ENCODE measurements at regions not wholly inside any gene's neighbourhood (a gene's known extent, or its start where the extent isn't known, plus 50 kb on each side); places are given as distances from the start of the nearest gene placed in this dataset.
A peak's percentile ranks its signal among the peaks of the same experiment; 100 is the strongest.

DNA sequence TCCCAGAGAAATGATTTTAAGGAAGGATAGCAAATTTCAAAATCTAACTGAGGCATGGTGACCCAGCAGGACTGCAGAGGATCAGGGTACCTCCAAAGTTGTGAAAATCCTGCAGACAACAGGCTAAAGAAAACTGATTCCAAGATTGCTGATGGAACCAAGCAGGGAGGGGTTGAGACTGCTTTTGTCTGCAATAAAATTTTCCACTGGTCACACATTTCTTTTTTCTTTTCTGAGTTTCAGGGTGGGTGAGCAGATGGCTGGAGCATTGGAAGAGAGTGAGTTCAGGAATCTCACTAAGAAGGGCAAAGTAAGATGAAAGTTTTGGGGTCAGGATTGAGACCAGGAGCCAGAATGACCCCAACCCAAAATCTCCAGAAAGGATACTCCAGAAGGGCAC is 321.0 kb downstream of the TNS1 start:
- Mint-ChIP-seq H3K4me1 (peaks cover 4% of the 10 kb centered on the region), H3K36me3 (ENCODE audit: low read depth) (no peaks in the 10 kb centered on the region), H3K27me3 (ENCODE audit: insufficient read depth, low read depth, poor library complexity) (peaks cover 7% of the 10 kb centered on the region), H3K4me3 (no peak overlapping the region), H3K27ac (no peak overlapping the region), H3K9me3 (no peaks in the 10 kb centered on the region)
- Histone ChIP-seq H3F3A (replicated peaks; ENCODE audit: low read depth) (no peaks in the 10 kb centered on the region), H3K36me3 (ENCODE audit: insufficient read depth) (no peaks in the 10 kb centered on the region), H4K20me1 (replicated peaks; ENCODE audit: insufficient read depth) (no peaks in the 10 kb centered on the region), H3K27me3 (ENCODE audit: insufficient read depth) (peaks cover 10% of the 10 kb centered on the region), H3K27ac (ENCODE audit: low read depth) (no peak overlapping the region), H2AFZ (no peak overlapping the region), H3K79me2 (replicated peaks; ENCODE audit: insufficient read depth) (no peaks in the 10 kb centered on the region), H3K9me2 (ENCODE audit: insufficient read depth) (0 out of 2 replicates have a peak, but pooled peaks cover 5% of the 10 kb centered on the region), H3K4me1 (ENCODE audit: insufficient read depth) (no peaks in the 10 kb centered on the region), H3K4me2 (no peak overlapping the region), H3K4me3 (no peak overlapping the region)
- no peak for ATAC-seq
- no peak for TF ChIP-seq CREB1 (CRISPR knock-in tag; IDR thresholded peaks at IDR 0.05; ENCODE audit: low read depth)
- no peak for DNase-seq (ENCODE audit: low spot score)

DNA sequence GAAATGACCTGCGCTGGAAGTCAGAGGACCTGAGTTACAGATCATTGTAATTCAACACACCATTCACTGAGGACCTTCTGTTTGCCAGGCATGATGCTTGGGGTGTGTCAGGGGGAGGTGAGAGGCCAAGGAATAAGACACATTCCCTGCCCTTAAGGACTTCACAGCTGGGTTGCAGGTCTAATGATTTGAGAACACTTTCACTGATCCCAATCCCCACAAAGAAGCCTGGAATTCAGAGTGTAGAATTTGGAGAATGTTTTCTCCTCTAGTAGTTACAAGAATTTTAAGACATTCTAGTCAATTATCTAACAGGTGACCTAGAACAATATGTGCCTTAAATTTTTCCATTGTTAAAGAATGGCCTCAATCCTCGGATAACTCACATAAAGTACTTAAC is 322.4 kb downstream of the TNS1 start:
- Histone ChIP-seq H3K4me3 (no peak overlapping the region), H3K4me2 (no peak overlapping the region), H3K27me3 (ENCODE audit: insufficient read depth) (peaks cover 7% of the 10 kb centered on the region; the same call in 1 of the 2 replicates), H3K79me2 (replicated peaks; ENCODE audit: insufficient read depth) (no peaks in the 10 kb centered on the region), H3K9me2 (ENCODE audit: insufficient read depth) (0 out of 2 replicates have a peak, but pooled peaks cover 5% of the 10 kb centered on the region), H3K27ac (ENCODE audit: low read depth) (no peak overlapping the region), H3K4me1 (ENCODE audit: insufficient read depth) (no peaks in the 10 kb centered on the region), H4K20me1 (replicated peaks; ENCODE audit: insufficient read depth) (no peaks in the 10 kb centered on the region), H3K36me3 (ENCODE audit: insufficient read depth) (no peaks in the 10 kb centered on the region), H3F3A (replicated peaks; ENCODE audit: low read depth) (no peaks in the 10 kb centered on the region), H2AFZ (no peak overlapping the region)
- H3K9me3 Mint-ChIP-seq = no peaks in the 10 kb centered on the region
- peaks cover 3% of the 10 kb centered on the region for H3K27me3 Mint-ChIP-seq (ENCODE audit: insufficient read depth, low read depth, poor library complexity)
- H3K4me3 Mint-ChIP-seq = no peak overlapping the region
- ATAC-seq = no peak
- H3K4me1 Mint-ChIP-seq = peaks cover 4% of the 10 kb centered on the region
- H3K36me3 Mint-ChIP-seq (ENCODE audit: low read depth) = no peaks in the 10 kb centered on the region
- DNase-seq (ENCODE audit: low spot score) = peak; percentile 35
- no peak overlapping the region for H3K27ac Mint-ChIP-seq
- TF ChIP-seq EZH2phosphoT487 (IDR thresholded peaks at IDR 0.05; ENCODE audit: unreplicated experiment) (no peak), STAT1 (IDR thresholded peaks at IDR 0.05; ENCODE audit: unreplicated experiment) (no peak), CREB1 (CRISPR knock-in tag; IDR thresholded peaks at IDR 0.05; ENCODE audit: low read depth) (no peak), ZNF331 (CRISPR knock-in tag; IDR thresholded peaks at IDR 0.05; ENCODE audit: low read depth) (no peak), JUNB (IDR thresholded peaks at IDR 0.05; ENCODE audit: unreplicated experiment) (no peak), POLR2AphosphoS5 (IDR thresholded peaks at IDR 0.05; ENCODE audit: low read depth) (no peak), ZNF114 (CRISPR knock-in tag; IDR thresholded peaks at IDR 0.05) (no peak)
- TF ChIP-seq, protein P1, sequence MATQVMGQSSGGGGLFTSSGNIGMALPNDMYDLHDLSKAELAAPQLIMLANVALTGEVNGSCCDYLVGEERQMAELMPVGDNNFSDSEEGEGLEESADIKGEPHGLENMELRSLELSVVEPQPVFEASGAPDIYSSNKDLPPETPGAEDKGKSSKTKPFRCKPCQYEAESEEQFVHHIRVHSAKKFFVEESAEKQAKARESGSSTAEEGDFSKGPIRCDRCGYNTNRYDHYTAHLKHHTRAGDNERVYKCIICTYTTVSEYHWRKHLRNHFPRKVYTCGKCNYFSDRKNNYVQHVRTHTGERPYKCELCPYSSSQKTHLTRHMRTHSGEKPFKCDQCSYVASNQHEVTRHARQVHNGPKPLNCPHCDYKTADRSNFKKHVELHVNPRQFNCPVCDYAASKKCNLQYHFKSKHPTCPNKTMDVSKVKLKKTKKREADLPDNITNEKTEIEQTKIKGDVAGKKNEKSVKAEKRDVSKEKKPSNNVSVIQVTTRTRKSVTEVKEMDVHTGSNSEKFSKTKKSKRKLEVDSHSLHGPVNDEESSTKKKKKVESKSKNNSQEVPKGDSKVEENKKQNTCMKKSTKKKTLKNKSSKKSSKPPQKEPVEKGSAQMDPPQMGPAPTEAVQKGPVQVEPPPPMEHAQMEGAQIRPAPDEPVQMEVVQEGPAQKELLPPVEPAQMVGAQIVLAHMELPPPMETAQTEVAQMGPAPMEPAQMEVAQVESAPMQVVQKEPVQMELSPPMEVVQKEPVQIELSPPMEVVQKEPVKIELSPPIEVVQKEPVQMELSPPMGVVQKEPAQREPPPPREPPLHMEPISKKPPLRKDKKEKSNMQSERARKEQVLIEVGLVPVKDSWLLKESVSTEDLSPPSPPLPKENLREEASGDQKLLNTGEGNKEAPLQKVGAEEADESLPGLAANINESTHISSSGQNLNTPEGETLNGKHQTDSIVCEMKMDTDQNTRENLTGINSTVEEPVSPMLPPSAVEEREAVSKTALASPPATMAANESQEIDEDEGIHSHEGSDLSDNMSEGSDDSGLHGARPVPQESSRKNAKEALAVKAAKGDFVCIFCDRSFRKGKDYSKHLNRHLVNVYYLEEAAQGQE (IDR thresholded peaks at IDR 0.05; ENCODE audit: unreplicated experiment) = no peak
- TF ChIP-seq, protein P2, sequence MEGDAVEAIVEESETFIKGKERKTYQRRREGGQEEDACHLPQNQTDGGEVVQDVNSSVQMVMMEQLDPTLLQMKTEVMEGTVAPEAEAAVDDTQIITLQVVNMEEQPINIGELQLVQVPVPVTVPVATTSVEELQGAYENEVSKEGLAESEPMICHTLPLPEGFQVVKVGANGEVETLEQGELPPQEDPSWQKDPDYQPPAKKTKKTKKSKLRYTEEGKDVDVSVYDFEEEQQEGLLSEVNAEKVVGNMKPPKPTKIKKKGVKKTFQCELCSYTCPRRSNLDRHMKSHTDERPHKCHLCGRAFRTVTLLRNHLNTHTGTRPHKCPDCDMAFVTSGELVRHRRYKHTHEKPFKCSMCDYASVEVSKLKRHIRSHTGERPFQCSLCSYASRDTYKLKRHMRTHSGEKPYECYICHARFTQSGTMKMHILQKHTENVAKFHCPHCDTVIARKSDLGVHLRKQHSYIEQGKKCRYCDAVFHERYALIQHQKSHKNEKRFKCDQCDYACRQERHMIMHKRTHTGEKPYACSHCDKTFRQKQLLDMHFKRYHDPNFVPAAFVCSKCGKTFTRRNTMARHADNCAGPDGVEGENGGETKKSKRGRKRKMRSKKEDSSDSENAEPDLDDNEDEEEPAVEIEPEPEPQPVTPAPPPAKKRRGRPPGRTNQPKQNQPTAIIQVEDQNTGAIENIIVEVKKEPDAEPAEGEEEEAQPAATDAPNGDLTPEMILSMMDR (conservative IDR thresholded peaks at IDR 0.05; ENCODE audit: low read depth in 2 of 2) = no peak
- TF ChIP-seq, protein P3, sequence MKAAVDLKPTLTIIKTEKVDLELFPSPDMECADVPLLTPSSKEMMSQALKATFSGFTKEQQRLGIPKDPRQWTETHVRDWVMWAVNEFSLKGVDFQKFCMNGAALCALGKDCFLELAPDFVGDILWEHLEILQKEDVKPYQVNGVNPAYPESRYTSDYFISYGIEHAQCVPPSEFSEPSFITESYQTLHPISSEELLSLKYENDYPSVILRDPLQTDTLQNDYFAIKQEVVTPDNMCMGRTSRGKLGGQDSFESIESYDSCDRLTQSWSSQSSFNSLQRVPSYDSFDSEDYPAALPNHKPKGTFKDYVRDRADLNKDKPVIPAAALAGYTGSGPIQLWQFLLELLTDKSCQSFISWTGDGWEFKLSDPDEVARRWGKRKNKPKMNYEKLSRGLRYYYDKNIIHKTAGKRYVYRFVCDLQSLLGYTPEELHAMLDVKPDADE (IDR thresholded peaks at IDR 0.05) = no peak
